ENCODE measurements at regions not wholly inside any gene's neighbourhood (a gene's known extent, or its start where the extent isn't known, plus 50 kb on each side); places are given as distances from the start of the nearest gene placed in this dataset.

DNA sequence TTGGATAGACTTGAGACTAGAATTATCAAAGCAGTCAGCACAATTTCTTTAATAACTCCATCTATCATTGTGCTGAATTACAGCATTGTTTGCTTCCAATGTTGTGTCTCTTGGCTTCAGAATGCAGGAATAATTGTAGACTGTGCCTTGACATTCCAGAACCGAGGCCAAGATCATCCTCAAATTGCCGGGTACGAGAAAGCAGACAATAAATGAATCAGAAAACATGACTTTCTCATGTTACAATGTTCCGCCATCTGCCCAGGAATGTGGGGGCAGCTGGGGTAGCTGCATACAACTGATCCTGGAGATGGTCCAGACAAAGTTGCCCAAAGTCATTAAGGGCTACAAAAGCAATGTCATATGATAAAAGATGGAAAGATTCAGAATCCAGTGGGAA lies 206.2 kb upstream of the SGCD start:
- DNase-seq, result no peak
- no peak overlapping the region for H3K4me3 Mint-ChIP-seq
- H3K4me1 Mint-ChIP-seq, result no peaks in the 10 kb centered on the region
- intact Hi-C loops (cut with micrococcal nuclease), result no loop called here
- H3K9me3 Mint-ChIP-seq, result no peaks in the 10 kb centered on the region
- no peaks in the 10 kb centered on the region for H3K36me3 Mint-ChIP-seq (ENCODE audit: low read depth)
- H3K27me3 Mint-ChIP-seq, result peaks cover 12% of the 10 kb centered on the region
- no peak overlapping the region for H3K27ac Mint-ChIP-seq

DNA sequence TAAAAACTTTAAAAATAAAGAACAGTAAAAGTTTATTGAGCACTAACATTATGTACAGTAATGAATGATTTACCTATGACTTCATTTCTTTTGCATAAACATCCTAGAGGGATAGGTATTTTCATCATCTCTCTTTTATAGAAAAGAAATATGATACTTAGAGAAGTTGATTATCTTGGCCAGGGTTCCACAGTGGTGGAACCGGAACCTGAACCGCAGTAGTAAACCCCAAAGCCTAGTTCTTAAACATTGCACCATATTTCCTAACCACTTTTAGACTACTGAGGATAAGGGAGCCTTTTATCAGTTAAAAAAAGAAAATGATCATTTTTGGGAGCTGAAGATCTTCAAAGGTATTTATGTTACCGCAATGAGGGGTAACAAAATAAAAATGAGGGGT lies 205.7 kb upstream of the SGCD start:
- Mint-ChIP-seq H3K4me1 (no peaks in the 10 kb centered on the region), H3K9me3 (no peaks in the 10 kb centered on the region), H3K4me3 (no peak overlapping the region), H3K36me3 (ENCODE audit: low read depth) (no peaks in the 10 kb centered on the region), H3K27me3 (peaks cover 12% of the 10 kb centered on the region), H3K27ac (no peak overlapping the region)
- intact Hi-C loops (cut with micrococcal nuclease), result no loop called here
- DNase-seq, result no peak

DNA sequence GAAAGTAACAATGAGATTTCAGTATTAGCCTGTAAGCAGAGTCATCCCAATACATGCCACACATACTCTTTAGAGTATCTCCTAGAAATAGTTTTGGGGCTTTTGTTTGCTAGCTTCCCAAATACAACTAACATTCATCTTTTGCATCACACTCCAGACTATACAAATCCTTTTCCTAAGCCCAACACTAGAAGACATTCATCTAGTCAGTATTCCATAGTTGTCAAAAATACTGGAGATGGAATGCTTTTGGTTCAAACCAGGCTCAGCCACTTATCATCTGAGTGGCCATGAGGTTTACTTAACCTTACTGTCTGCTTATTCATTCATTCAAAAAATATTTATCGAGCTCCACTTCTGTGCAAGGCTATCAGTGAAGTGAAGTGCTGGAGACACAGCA lies 205.1 kb upstream of the SGCD start:
- Mint-ChIP-seq H3K4me1 (no peaks in the 10 kb centered on the region), H3K4me3 (no peak overlapping the region), H3K36me3 (ENCODE audit: low read depth) (no peaks in the 10 kb centered on the region), H3K9me3 (no peaks in the 10 kb centered on the region), H3K27ac (no peak overlapping the region), H3K27me3 (peaks cover 12% of the 10 kb centered on the region)
- DNase-seq, result no peak
- intact Hi-C loops (cut with micrococcal nuclease), result no loop called here

DNA sequence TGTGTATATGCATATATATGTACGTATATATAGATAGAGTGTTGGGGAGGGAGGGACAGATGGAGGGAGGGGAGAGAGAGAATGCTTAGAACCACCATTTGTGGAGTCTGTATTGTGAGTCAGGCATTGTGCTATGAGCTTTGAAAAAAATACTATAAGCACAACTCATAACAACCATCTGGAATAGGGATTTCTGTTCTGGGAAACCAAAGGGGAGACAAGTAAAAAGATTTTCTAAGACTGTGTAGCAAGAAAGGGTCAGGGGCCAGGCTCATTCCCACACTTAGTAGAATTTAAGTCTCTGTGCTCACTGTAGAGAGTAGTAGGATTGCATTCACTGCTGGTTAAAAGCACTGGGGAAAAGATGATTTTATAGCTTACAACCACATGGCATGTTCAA lies 202.3 kb upstream of the SGCD start:
- H3K27me3 Mint-ChIP-seq, result peaks cover 2% of the 10 kb centered on the region
- H3K36me3 Mint-ChIP-seq (ENCODE audit: low read depth), result no peaks in the 10 kb centered on the region
- intact Hi-C loops (cut with micrococcal nuclease), result no loop called here
- no peaks in the 10 kb centered on the region for H3K4me1 Mint-ChIP-seq
- no peaks in the 10 kb centered on the region for H3K9me3 Mint-ChIP-seq
- peak; percentile 5 for DNase-seq
- H3K4me3 Mint-ChIP-seq, result no peak overlapping the region
- H3K27ac Mint-ChIP-seq, result no peak overlapping the region

DNA sequence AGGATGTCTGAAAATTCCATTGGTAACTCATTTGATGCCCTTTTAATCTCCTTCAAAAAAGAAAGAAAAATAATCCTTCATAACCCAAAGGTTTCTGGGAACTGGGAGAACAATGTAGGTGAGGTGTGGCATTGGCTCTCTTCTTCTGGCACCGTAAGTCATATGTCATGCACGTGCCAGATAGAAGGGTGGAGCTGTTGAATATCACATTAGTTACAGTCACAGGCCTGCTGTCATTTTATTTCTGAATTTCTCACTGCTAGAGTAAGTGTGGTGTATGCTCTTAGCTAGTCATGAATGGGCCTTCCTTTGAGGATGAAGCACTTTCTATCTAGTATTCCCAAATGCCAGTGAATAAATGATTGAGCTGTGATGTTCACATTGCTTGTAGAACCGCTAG lies 201.8 kb upstream of the SGCD start:
- H3K36me3 Mint-ChIP-seq (ENCODE audit: low read depth), result no peaks in the 10 kb centered on the region
- no peaks in the 10 kb centered on the region for H3K4me1 Mint-ChIP-seq
- H3K27me3 Mint-ChIP-seq, result peaks cover 2% of the 10 kb centered on the region
- no peak overlapping the region for H3K27ac Mint-ChIP-seq
- no peak overlapping the region for H3K4me3 Mint-ChIP-seq
- intact Hi-C loops (cut with micrococcal nuclease), result no loop called here
- H3K9me3 Mint-ChIP-seq, result no peaks in the 10 kb centered on the region
- DNase-seq, result peak; percentile 23

DNA sequence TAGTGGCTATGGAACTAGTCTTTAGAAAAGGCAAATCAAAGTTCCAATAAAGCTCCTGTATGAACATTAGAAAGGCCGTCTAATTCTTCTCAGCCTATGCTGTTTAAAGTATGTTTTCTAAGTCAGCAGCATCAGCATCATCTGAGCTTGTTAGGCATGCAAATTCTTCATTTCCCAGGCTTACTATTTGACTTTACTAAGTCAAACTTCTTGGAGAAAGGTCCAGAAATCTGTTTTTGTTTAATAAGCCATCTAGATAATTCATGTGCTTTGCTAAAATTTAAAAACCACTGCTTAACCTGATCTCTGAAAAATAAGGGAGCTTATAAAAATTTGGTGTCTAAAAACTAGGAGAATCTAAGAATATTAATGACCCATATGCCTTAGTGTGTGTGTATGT lies 200.2 kb upstream of the SGCD start:
- Mint-ChIP-seq H3K4me3 (no peak overlapping the region), H3K27me3 (peaks cover 2% of the 10 kb centered on the region), H3K27ac (no peak overlapping the region), H3K9me3 (no peaks in the 10 kb centered on the region), H3K36me3 (ENCODE audit: low read depth) (no peaks in the 10 kb centered on the region), H3K4me1 (no peaks in the 10 kb centered on the region)
- DNase-seq, result peak; percentile 7
- intact Hi-C loops (cut with micrococcal nuclease), result no loop called here

DNA sequence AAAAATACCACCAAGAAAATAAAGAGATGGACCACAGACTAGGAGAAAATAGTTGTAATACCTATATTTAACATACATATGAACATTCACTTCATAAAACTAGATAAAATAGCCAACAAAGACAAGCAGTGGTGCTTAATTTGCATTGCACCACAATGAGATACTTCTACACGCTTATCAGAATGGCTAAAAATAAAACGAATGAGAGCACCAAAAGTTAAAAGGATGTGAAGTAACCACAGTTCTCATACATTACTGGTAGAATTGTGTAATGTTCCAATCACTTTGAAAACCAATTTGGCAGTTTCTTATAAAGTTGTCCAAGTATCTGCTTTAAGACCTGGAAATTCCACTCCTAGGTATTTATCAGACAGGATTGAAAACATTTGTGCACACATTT lies 198.9 kb upstream of the SGCD start:
- Mint-ChIP-seq H3K4me1 (no peaks in the 10 kb centered on the region), H3K4me3 (no peak overlapping the region), H3K27ac (no peak overlapping the region), H3K36me3 (ENCODE audit: low read depth) (no peaks in the 10 kb centered on the region), H3K27me3 (peaks cover 1% of the 10 kb centered on the region), H3K9me3 (no peaks in the 10 kb centered on the region)
- intact Hi-C loops (cut with micrococcal nuclease), result no loop called here
- peak; percentile 0 for DNase-seq

DNA sequence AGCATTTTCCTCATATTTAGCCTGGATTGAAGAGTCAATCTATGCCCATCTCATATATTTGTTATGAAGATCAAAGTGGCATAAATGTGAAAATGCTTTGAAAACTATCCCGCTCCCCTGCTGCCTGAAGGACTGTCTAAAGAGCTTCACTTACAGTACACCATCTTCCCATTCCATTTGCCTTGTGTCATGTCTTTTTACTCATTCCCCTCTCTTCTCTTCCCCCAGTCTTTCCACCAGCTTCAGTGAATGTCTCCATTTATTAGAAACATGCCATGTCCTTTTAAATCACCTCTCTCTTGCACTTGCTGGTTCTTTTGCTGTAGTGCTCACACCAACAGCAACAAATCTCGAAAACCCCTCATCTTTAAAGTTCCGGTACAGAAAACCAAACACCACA lies 192.7 kb upstream of the SGCD start:
- Mint-ChIP-seq H3K4me3 (no peak overlapping the region), H3K36me3 (ENCODE audit: low read depth) (no peaks in the 10 kb centered on the region), H3K27ac (no peak overlapping the region), H3K4me1 (no peaks in the 10 kb centered on the region), H3K9me3 (no peaks in the 10 kb centered on the region), H3K27me3 (no peaks in the 10 kb centered on the region)
- DNase-seq, result peak; percentile 14
- intact Hi-C loops (cut with micrococcal nuclease), result no loop called here

DNA sequence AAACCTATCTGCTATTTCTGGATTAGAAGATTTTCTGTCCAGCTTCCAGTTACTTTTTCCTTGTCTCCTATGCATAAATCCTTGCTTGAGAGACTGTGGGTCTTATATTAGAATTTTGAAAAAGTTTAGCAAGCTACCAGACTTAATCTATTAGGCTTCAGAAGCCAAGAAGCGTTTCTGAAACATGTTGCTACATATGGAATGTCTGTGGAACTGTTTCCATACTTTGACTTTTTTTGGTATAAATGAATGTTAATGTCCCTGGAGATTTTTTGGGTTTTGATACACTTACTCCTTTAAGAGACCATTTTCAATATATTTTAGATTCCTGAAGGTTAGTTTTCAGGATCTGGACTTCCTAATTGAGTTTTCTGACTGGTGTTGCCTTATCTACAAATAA lies 191.4 kb upstream of the SGCD start:
- no peaks in the 10 kb centered on the region for H3K9me3 Mint-ChIP-seq
- intact Hi-C loops (cut with micrococcal nuclease), result no loop called here
- no peaks in the 10 kb centered on the region for H3K4me1 Mint-ChIP-seq
- no peaks in the 10 kb centered on the region for H3K36me3 Mint-ChIP-seq (ENCODE audit: low read depth)
- H3K27ac Mint-ChIP-seq, result no peak overlapping the region
- peak; percentile 0 for DNase-seq
- no peaks in the 10 kb centered on the region for H3K27me3 Mint-ChIP-seq
- no peak overlapping the region for H3K4me3 Mint-ChIP-seq

DNA sequence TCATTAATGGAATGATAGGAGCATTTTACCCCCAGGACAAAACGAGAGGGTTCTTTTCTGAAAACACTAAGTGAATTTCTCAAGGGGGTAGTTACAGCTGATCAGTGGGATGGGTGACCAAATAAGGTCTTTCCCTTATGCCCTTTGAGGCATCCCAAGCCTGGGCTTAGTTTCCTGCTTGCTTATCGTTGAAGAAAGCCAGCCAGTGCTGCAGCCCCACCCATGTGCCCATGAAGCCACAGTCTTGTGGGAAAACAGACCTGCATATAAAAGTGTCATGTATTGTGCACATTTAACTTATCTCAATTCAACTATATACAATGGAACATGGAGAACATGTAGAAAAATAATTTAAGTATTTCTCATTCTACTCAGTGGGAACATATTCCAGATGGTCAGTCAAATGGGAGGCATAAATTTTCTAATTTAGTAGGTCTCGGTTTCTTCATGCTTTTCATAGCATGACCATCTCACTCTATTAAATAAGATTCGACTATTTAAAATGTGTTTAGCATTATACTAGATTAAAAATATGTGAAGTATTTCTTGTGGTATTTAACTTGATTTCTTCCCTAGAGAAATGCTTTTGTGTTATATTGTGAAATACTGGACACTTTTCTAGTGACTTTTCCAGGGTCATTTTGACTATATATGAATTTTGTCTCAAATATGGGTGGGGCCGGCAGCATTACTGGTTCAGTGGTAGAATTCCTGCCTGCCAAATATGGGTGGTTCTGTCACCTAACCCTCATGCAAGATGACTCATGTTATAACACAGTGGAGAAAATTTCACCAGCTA lies 189.7 kb upstream of the SGCD start:
- H3K36me3 Mint-ChIP-seq (ENCODE audit: low read depth), result no peaks in the 10 kb centered on the region
- H3K27ac Mint-ChIP-seq, result no peak overlapping the region
- no peaks in the 10 kb centered on the region for H3K4me1 Mint-ChIP-seq
- H3K4me3 Mint-ChIP-seq, result no peak overlapping the region
- peaks cover 3% of the 10 kb centered on the region for H3K9me3 Mint-ChIP-seq
- no peaks in the 10 kb centered on the region for H3K27me3 Mint-ChIP-seq
- intact Hi-C loops (cut with micrococcal nuclease), result no loop called here
- DNase-seq, result peak; percentile 17

DNA sequence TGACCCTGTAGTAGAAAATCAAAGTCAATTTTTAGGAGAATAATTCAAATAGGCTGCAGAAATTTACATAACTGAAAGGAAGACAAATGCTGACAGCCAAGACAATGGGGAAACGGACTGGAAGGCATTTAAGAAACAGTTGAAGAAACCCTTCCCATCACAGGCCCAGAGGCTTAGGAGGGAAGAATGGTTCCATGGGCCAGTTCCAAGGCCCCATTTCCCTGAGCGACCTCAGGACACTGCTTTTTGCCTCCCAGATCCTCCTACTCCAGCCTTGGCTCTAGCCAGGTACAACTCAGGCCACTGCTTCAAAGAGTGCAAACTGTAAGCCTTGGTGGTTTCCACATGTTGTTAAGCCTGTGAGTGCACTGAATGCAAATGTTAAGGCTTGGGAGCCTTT lies 184.1 kb upstream of the SGCD start:
- H3K4me1 Mint-ChIP-seq, result no peaks in the 10 kb centered on the region
- peaks cover 6% of the 10 kb centered on the region for H3K9me3 Mint-ChIP-seq
- H3K4me3 Mint-ChIP-seq, result no peak overlapping the region
- intact Hi-C loops (cut with micrococcal nuclease), result no loop called here
- DNase-seq, result no peak
- no peaks in the 10 kb centered on the region for H3K36me3 Mint-ChIP-seq (ENCODE audit: low read depth)
- no peaks in the 10 kb centered on the region for H3K27me3 Mint-ChIP-seq
- no peak overlapping the region for H3K27ac Mint-ChIP-seq

DNA sequence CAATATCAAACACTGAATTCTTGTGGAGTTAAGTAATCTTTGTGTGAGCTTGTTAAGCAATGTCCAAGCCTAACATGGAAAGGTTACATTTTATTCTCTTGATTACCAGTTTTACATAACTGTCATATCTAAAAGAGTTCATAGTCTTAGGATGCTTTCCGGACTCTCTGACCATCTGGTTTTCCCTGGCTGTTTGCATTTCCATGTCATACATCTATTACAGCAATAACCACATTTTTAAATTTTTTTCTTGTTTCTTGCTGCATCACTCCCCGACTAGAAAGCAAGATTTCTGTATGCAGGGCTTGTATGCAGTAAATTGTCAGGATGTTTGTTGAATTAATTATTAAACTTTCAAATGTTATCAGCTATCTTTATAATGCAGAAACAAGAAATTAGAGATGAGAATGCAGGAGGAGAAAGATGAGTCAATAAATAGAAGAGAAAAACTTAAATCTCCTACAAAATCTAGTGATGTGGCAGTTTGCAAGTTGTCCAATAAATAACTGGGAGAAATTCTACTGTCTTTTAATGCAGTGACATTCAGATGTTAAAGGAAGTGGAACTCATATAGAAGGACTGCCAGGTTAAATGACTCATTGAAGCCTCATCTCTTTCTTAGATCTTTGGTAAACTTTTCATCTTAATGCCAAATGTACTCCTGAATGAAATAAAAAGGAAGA lies 179.6 kb upstream of the SGCD start:
- H3K4me3 Mint-ChIP-seq, result no peak overlapping the region
- no peak for DNase-seq
- no peak overlapping the region for H3K27ac Mint-ChIP-seq
- no peaks in the 10 kb centered on the region for H3K27me3 Mint-ChIP-seq
- intact Hi-C loops (cut with micrococcal nuclease), result no loop called here
- H3K4me1 Mint-ChIP-seq, result no peaks in the 10 kb centered on the region
- peaks cover 2% of the 10 kb centered on the region for H3K9me3 Mint-ChIP-seq
- no peaks in the 10 kb centered on the region for H3K36me3 Mint-ChIP-seq (ENCODE audit: low read depth)

DNA sequence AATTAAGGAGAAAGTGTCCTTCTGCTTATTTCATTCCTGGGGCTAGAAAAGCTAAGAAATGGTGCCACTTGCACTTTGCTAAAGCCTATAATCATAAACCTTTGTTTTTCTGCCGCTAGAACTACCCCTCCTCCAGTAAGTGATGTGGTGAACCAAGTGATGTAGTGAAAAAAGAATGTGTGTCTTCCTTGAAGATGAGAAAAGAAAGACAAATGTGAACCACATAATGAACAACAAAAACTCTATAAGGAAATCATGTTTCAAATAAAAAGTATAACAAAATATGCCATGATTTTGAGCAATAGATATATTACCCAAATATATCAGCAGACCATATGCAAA lies 179.0 kb upstream of the SGCD start:
- Mint-ChIP-seq H3K4me1 (no peaks in the 10 kb centered on the region), H3K36me3 (ENCODE audit: low read depth) (no peaks in the 10 kb centered on the region)

DNA sequence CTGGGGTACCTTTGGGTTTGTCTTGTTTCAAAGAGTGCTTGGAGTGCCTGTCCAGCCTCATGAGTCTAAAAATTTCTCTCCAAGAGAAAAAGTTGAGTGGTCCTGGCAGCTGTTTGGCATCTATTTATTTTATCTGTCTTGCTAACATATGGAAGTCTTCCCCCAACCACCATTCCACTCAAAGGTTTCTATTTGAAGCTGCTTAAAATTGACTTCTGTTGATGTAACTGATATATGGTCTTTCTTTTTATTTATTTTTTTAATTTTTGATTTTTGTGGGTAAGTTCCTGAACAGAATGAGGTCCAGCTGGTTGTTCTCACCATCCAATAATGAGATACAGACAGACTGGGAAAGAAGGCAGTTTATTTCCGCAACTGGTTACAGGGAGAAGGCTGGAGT lies 178.7 kb upstream of the SGCD start:
- H3K4me3 Mint-ChIP-seq, result no peak overlapping the region
- DNase-seq, result peak; percentile 8
- no peaks in the 10 kb centered on the region for H3K4me1 Mint-ChIP-seq
- intact Hi-C loops (cut with micrococcal nuclease), result no loop called here
- no peak overlapping the region for H3K27ac Mint-ChIP-seq
- no peaks in the 10 kb centered on the region for H3K36me3 Mint-ChIP-seq (ENCODE audit: low read depth)
- H3K9me3 Mint-ChIP-seq, result no peaks in the 10 kb centered on the region
- no peaks in the 10 kb centered on the region for H3K27me3 Mint-ChIP-seq

More for the DNA sequence above, 179.0 kb upstream of the SGCD start:
- Mint-ChIP-seq H3K27me3 (no peaks in the 10 kb centered on the region), H3K4me3 (no peak overlapping the region), H3K27ac (no peak overlapping the region), H3K9me3 (no peaks in the 10 kb centered on the region)
- DNase-seq, result no peak
- intact Hi-C loops (cut with micrococcal nuclease), result no loop called here

DNA sequence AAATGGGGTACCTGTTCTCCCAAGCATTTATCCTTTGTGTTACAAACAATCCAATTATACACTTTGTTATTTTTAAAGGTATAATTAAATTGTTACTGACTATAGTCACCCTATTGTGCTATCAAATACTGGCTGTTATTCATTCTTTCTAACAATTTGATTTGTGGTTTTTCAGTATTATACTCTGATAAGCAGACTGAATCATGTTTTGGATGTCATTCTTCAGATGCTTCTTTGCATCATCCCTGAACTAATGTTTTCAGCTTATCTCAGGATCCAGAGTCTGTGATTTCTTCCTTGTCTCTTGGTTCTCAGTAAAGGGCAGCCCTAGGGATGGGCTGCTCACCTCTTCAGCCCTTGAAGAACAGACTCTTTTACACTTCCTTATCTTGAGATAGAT lies 177.8 kb upstream of the SGCD start:
- no peaks in the 10 kb centered on the region for H3K27me3 Mint-ChIP-seq

More for the DNA sequence above, 177.8 kb upstream of the SGCD start:
- H3K36me3 Mint-ChIP-seq (ENCODE audit: low read depth), result no peaks in the 10 kb centered on the region
- no peaks in the 10 kb centered on the region for H3K4me1 Mint-ChIP-seq
- no peaks in the 10 kb centered on the region for H3K9me3 Mint-ChIP-seq
- H3K4me3 Mint-ChIP-seq, result no peak overlapping the region
- DNase-seq, result no peak
- intact Hi-C loops (cut with micrococcal nuclease), result no loop called here
- no peak overlapping the region for H3K27ac Mint-ChIP-seq
